GM19023 (cell line): ENCODE measurements at regions not wholly inside any gene's neighbourhood (a gene's known extent, or its start where the extent isn't known, plus 50 kb on each side); places are given as distances from the start of the nearest gene placed in this dataset.

Experiments
- ATAC-seq: cut with Tn5 transposase; IDR thresholded peaks from one replicate; pipeline ENCODE4 v1.9.1; 2021; ENCODE audit warnings: mild to moderate bottlenecking, moderate library complexity; ENCODE audit not compliant: unreplicated experiment

DNA sequence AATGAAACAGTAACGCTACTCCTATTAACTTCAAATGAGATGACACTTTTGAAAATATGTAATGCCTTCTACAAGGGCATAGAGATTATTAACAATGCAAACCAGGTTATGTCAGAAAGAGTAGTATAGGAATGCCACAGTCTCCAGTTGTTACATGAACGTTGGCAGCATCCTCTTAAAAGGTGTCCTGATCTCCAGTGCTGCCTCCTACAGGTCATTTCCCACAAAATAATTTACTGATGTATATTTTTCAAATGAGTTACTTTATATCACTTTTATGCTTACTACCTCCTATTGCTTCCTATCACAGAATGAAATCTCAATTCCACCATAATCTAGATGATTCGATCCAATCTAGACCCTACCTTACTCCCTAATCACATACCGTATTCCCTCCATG is 195.2 kb upstream of the EPHA5 start:
- ATAC-seq, result no peak

DNA sequence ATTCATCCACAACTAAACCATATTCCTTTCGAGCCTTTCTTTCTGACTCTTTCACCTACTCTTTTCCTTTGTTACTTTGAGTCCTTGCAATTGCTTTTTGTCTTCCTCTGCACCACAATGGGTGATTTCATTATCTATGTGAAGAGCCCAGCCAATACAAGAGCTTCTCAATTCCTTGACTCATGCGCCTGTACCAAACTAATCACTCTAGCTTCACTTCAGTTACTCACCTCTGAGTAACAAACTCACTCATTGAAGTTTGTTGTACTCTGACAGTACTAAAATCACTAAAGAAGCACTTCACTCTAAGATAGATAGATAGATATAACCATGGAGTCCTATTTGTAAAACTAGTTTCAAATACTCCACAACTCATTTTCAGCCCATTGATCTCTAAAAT is 191.7 kb upstream of the EPHA5 start:
- ATAC-seq, result no peak

DNA sequence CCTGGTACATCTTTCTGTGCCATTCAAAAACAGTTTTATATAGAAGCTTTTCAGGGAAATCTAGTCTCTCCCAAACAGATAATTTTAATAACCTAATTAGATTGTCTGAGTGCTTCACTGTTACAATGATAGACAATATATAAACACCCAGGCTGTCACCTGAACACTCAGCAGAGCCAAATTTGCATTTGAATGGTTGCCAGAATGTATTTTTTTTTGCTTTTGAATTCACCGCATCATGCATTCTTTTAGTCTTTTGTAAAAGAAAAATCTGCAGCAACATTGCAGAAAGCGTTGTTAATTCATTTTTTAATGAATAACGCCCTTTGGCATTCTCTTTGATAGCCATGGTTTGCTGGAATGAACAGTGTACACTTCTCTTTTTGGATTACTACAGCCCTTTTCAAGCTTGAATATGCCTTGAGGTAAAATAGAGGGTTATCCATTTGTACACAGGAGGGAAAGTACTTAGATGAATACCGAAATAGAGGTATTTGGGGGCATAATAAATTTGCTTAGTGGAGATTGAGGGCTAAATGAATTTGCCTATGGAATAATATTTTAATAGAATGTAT is 175.0 kb upstream of the EPHA5 start:
- ATAC-seq, result no peak

DNA sequence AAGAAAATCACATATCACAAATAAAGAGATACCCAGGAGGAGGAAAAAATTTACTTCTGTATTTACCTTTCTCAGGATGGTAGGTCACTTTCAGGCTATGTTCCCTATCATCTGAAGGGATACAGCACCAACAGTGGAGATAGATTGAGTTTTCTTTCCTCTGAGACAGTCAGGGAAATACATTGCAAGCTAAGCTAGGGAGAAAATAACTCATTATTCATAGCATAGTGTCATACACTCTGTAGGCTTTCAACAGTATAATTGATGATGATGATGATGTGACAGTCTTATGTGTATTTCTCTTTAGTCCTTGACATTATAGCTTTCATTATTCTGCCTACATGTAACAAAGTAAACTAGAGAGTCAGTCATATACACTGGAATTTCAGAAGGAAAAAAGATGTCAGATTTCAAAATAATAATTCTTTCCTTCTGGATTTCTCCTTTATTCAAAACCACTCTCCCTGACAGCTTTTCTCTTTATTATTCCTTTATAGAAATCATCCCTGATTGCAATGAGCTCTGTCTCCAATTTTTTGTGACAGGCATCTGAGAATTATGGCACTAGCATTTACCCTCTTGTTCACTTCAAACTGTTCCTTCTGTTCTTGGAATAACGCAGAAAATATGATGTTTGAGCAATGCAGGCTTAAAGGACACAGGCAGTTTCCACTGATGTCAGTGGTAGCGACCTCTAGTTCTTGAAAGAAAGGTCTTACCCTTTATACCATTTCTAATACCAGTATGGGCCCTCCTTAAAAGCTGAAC is 169.1 kb upstream of the EPHA5 start:
- ATAC-seq, result no peak

DNA sequence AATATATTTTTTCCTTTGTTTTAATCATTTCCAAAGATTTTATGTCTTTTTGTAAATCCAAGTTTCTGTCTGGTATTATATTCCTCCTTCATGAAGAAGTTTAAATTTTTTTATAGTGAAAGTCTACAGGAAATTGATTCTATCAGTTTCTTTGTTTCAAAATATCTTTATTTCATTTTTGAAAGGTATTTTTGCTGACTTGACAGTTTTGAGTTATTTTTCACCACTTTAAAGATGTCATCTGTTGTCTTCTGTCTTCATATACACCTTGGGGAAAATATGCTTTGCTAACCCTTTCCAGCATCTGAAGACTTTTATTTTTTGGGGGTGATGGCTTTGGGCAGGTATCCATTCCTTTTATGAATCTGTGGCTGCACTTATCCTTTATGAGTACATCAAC is 164.4 kb upstream of the EPHA5 start:
- ATAC-seq, result no peak

DNA sequence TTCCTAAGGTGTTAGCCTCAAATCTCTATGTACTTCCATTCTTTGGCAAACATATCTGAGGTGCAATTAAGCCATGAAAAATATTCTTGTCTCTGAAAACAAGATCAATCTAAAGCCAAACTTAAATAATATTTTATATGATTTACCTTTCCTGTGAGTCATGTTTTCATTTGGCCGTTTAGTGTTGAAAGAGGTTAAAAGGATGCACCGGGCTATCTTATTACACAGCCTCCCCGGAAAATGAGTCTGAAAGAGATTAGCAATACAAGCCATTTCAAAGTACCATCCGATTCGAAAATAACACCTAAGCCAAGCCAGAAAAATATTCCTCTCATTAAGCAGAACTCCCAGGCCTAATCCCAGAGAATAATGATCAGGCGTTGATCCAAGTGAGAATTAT is 161.5 kb upstream of the EPHA5 start:
- no peak for ATAC-seq

DNA sequence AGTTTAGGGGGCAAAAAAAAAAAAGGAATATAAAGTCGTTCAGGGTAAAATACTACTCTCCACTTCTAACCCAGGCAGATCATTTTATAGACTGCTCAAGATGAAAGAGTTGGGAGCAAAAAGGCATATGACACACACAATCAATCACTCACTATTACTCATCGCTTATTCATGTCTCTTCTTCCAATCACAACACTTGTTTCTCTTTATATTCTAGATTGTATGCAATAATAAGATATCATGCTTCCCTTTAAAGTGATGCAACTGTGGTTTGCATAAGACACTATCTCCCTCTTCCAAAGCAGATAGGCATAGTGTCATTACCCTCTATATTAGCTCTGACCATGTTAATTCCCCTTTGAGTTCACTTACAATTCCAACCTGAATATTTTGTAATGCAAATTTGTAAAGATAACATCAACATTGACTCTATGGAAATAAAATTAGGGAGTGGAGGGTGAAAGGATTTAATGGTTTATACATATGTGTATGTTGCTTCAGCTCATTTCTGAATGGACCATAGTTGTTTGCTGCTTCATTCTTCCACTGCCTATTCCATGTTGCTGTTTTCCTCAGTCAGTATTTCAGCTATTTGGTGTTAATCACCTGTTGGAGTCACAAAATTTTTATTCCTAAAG is 154.9 kb upstream of the EPHA5 start:
- ATAC-seq, result no peak

DNA sequence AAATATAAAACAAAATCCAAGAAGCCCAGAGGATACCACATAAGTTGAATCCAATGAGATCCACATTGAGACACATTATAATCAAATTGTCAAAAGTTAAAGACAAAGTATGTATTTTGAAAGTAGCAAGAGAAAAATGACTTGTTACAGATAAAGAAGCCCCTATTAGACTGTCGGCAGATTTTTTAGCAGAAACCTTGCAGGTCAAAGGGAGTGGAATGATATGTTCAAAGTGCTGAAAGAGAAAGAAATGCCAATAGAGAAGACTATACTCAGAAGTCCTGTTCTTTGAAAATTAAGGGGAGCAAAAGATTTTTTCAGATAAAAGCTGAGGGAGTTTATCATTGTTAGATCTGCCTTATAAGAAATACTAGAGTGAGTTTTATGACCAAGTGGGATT is 148.9 kb upstream of the EPHA5 start:
- ATAC-seq, result no peak

DNA sequence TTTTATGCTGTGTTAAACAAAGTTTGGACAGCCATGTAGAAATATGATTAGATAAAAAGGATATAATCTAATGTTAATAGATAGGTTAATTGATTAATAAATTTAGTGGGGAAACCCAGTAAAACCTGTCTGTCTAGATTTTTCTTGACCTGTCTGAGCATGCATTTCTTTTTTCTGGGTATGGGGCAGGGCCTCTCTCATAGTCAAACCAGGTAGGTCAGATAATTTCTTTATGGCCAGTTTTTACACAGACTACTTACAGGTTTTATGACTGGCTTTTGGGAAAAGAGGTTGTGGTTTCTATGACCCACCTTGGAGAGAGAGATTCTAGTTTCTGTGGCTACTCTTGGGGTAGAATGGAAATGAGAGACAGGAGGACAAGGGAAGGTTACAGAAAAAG is 135.6 kb upstream of the EPHA5 start:
- no peak for ATAC-seq

DNA sequence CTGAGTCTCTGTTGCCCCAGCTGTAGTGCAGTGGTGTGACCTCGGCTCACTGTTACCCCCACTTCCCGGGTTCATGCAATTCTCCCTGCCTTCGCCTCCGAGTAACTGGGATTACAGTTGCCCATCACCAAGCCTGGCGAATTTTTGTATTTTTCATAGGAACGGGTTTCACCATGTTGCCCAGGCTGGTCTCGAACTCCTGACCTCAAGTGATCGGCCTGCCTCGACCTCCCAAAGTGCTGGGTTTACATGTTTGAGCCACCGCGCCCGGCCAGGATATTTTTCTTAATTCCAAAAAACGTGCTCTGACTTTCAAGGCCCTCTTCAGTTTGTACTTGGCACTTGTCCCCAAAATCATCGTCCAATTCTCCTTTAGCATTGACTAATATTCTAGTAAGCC is 129.2 kb upstream of the EPHA5 start:
- ATAC-seq, result no peak

DNA sequence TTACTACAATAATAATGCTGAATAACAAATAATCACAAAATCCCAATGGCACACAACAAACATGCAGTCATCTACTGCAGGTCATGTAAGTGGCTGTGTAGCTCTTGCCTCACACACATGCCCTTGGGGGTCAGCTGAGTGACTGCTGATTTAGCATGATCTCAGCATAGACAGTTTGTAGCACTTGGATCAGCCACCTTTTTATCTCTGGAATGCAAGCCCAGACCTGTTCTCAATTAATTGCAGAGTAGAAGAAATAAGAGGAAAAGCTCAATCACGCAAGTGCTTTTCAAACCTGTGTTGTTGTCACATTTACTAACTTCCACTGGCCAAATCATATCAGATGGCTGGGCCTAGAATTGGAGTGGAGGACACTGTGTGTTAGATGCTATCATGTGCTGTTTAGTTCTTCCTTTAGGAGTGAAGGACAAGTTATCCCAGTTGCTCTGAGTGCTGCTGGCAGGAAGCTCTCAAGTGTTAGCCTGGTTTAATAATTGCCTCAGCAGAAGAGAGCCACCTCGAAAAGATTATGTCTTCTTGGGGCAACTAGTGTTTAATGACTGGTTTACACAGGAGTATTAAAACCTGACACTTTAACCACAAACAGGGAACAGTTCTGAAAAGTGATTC is 128.3 kb upstream of the EPHA5 start:
- no peak for ATAC-seq

DNA sequence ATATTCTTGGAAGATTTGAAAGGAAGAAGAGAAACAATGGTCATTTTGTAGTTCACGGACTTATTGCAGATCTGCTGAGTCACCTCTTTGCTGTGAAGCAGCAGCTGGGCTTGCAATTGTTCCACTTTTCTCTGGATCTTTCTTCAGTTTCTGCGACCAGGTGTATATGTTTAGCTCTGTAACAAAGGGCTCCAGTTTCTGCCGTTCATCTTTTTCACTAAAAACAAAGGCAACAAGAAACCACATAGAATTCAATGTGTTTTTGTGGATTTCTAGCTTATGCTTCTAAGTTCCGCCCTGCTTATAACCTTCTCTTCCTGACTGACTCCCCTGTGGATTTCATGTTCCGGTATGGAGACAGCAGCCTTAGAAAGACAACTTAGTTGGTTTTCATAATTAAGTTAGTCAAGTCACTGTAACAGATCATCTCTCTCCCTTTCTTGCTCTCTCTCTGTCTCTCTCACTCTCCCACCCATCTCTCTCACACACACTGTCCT is 121.6 kb upstream of the EPHA5 start:
- no peak for ATAC-seq

DNA sequence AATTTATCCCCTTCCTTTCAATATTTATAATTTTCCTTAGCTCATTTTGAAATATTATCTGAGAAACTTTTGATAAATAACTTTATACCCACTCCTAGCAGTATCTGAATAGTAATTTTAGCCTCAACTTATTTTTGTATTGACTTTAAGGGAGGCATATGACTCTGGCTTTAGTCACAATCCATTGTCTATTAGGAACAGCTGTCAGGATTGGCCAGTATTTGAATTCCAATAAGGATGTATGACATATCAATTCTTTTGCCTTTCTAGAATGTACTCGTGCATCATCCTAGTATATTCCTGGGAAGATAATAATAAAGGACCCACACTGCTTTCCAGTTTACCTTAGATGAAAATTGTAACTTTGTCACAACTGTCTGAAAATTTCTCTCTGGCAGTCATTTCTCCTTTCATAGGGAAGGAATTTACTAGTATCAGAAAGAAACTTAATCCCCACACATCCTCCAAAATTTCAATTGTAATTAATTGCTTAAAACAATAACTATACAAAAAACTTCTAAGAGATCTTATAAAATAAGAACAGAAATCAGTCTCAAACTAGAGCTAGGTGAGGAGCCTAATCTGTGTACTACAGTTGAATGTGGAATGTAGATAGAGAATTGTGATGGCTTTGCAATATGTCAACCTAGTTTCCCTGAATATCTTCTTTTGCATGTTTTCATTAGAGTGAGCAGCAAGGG is 121.0 kb upstream of the EPHA5 start:
- no peak for ATAC-seq

DNA sequence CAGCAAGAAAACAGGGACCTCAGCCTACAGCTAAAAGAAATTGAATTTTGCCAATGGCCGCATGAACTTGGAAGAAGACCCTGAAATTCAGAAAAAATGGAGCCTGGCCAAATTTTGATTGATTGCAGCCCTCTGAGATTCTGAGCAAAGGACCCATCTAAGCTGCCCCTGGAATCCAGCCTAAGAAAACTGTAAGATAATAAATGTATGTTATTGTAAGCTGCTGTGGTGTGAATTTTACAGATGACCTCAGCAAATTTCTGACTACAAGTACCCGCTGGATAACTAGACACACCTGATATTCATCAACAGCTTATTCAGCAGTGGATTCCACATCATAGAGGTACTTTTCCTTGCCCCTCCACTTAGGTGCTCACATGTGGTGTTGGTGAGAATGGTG is 119.5 kb upstream of the EPHA5 start:
- ATAC-seq, result no peak

DNA sequence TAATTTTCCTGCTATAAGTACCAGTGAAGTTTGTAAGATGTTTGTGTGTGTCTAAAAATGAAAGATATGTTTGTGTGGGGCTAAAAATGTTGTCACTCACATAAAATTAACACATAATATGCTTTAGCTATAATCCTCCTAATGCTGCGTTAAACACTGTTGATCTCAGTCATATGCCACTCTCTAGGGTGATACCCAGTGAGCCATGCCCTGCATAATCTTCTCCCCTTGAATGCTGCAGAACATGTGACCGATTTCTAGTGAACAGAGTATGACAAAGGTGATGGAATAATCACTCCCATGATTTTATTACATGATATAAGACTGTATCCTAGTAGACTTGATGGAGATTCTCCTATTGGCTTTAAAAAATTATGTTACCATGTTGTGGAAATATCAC is 119.1 kb upstream of the EPHA5 start:
- ATAC-seq, result no peak

DNA sequence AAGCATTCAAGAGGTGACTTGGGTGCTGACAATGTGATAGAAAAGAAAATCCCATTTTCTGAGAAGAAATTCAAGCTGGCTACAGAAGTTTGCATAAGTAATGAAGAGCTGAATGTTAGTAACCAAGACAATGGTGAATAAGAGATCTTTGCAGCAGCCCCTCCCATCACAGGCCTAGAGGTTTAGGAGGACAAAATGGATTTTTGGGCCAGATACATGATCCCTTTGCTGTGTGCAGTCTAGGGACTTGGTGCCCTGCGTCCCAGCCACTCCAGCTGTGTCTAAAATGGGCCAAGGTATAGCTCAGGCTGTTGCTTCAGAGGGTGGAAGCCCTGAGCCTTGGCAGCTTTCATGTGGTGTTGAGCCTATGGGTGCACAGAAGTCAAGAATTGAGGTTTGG is 107.0 kb upstream of the EPHA5 start:
- no peak for ATAC-seq

DNA sequence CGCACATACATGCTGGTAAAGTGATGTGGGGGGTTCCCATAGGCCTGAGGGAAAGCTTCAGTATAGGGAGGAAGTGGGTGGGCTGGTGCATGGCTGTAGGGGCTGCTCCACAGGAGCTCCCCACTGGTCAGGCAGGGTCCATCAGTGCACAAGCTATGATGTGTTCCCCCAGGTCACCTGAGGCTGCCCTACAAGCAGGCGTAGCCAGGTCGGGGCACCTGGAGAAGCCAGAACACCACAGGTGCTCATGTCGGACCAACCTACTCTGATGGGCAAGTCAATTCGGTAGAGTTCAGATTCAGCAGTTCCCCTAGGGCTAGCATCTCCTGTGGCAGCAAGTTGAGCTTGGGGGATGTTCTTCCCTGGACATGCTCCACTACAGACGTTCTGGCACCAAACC is 103.3 kb upstream of the EPHA5 start:
- no peak for ATAC-seq

DNA sequence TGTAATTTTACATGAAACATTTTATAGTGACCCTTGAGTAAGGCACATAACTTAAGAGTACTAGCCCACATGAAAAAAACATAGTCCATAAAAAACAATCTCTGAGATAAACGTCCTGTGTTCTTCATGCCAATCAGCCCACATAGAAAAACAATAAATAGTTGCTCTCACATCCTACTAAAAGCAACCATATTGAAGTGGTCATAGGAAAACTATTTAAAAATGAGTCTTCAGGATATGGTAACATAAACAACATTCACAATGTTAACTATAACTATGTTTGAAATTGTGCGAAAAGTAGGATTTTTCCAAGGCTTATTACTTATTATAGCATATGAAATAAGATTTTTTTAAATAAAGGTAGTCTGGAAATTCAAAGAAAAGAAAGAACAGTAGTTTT is 77.1 kb upstream of the EPHA5 start:
- no peak for ATAC-seq

DNA sequence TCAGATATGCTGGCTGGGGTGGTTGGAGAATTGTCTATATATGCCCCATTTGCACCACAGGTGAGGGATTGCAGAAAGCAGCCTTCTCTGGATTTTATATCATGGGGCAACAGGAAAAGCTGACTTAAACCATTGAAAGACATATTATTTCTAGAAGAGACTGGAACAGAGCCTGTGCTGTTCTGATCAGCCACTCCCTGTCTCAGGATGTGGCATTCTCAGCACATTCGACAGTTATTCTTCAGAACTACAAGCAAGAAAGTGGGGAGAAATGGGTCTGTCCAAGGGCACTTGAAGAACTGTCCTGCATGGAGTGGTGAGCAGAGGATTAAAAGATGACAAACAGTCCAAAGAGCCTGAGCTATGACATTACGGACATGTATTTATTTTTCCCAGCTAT is 67.8 kb upstream of the EPHA5 start:
- no peak for ATAC-seq

DNA sequence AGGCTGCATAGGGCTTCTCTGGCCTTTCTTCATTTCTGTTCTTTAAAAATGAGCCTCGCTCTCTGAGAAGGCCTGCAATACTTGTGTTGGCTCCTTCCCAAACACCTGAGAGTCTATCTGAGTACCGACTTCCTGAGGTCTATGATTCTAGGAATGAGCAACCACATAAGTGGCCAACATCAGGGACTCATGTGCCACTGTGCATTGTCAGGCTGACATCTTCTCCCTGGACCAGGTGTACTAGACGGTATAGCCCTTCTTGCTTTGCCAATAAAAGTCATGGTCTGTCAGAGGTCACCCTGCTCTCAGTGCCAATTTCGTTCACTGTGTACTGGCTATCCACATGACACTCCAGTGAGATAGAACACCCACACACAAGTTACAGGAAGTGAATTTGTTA is 67.4 kb upstream of the EPHA5 start:
- ATAC-seq, result no peak

DNA sequence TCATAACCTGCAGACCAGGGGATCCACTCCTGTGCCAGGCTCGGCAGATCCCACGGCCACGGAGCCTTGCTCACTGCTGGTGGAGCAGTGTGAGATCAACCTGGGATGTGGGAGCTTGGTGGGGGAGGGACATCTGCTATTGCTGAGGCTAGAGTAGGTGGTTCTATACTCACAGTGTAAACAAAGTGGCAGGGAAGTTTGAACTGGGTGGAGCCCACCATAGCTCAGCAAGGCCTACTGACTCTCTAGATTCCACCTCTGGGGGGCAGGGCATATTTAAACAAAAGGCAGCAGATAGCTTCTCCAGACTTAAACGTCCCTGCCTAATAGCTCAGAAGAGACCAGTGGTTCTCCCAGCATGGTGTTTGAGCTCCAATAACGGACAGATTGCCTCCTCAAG is 54.7 kb upstream of the EPHA5 start:
- ATAC-seq, result no peak
